A549 (cell line): ENCODE measurements at regions not wholly inside any gene's neighbourhood (a gene's known extent, or its start where the extent isn't known, plus 50 kb on each side); places are given as distances from the start of the nearest gene placed in this dataset.

ENCODE experiments used
- ATAC-seq, 2 experiments: fragments of 200-7000 bp in 1 of 2; fragments of >200 bp in 1 of 2; cut with Nextera tagmentation in 1 of 2; cut with Tn5 transposase in 1 of 2; 3 replicates each; pipeline versions ENCODE4 v1.8.0 to v1.9.1; 2018 to 2020; ENCODE audit warnings: mild to moderate bottlenecking in 1 of 2, moderate library complexity in 1 of 2
- CTCF ChIA-PET: fragments of 300-600 bp; sonication (Branson Sonifier 250); formaldehyde crosslinking; extraction: SDS; loops from one replicate; lab custom pipeline; 2021; ENCODE audit warnings: antibody characterized with exemption, inconsistent platforms; lab: Yijun Ruan, JAX
- POLR2A ChIA-PET: fragments of 350-600 bp; formaldehyde crosslinking; extraction: SDS; loops from one replicate; lab custom pipeline; 2021; ENCODE audit warnings: antibody characterized with exemption, inconsistent platforms; lab: Yijun Ruan, JAX
- DNase-seq, 2 experiments: peaks; one replicate each; pipeline versions ENCODE4 v3.0.0 to v3.0.0-alpha.2; 2011 to 2016; ENCODE audit warnings: low read depth in 1 of 2, low spot score in 1 of 2
- FAIRE-seq: peaks from 2 replicates; lab custom pipeline; 2011; peaks lifted over from hg19 to GRCh38; lab: Jason Lieb, UNC
- H3K27ac ChIP-seq, 2 experiments: fragments of >200 bp; sonication (Bioruptor Twin); formaldehyde crosslinking; 3 replicates each; pipeline ENCODE4 v1.5.1; 2016 to 2017
- H3K4me1 ChIP-seq: fragments of >200 bp; sonication (Bioruptor Twin); formaldehyde crosslinking; 3 replicates; pipeline ENCODE4 v1.6.1; 2016
- H3K4me2 ChIP-seq: fragments of >200 bp; sonication (Bioruptor Twin); formaldehyde crosslinking; 3 replicates; pipeline ENCODE4 v1.6.1; 2016
- H3K4me3 ChIP-seq: fragments of >200 bp; sonication (Bioruptor Twin); formaldehyde crosslinking; 3 replicates; pipeline ENCODE4 v1.5.1; 2016
- H3K9me3 ChIP-seq: fragments of >200 bp; sonication (Bioruptor Twin); formaldehyde crosslinking; 3 replicates; pipeline ENCODE4 v1.6.1; 2016
- BHLHE40 ChIP-seq: IDR thresholded peaks from 2 replicates; pipeline ENCODE4 v1.6.1; 2012; ENCODE audit warnings: low read depth, low read length, inconsistent platforms
- CHD4 ChIP-seq: fragments of 200-600 bp; sonication (generic); IDR thresholded peaks from 2 replicates; pipeline ENCODE4 v1.6.1; 2016; ENCODE audit warnings: antibody characterized with exemption, mild to moderate bottlenecking, borderline replicate concordance
- E2F6 ChIP-seq: IDR thresholded peaks from 2 replicates; pipeline ENCODE4 v1.6.1; 2012; ENCODE audit warnings: low read depth, borderline replicate concordance
- ELK1 ChIP-seq: fragments of 150-350 bp; IDR thresholded peaks from 2 replicates; pipeline ENCODE4 v1.6.1; 2014; ENCODE audit warnings: low read depth, mild to moderate bottlenecking, low read length
- FOSL2 ChIP-seq, 2 experiments: fragments of 450-650 bp in 1 of 2; fragments of >200 bp in 1 of 2; sonication (Bioruptor Twin) in 1 of 2; formaldehyde crosslinking; IDR thresholded peaks; 2 replicates each; pipeline versions ENCODE4 v1.5.0 to v1.6.1; 2016 to 2020; ENCODE audit warnings: mild to moderate bottlenecking in 1 of 2, moderate library complexity in 1 of 2
- HDAC2 ChIP-seq: fragments of 200-600 bp; sonication (generic); IDR thresholded peaks from 2 replicates; pipeline ENCODE4 v1.6.1; 2016
- HES2 ChIP-seq: fragments of >200 bp; sonication (Bioruptor Twin); formaldehyde crosslinking; IDR thresholded peaks from 2 replicates; pipeline ENCODE4 v1.6.1; 2016
- HOXB13 ChIP-seq: fragments of 250-450 bp; sonication (Bioruptor Pico); IDR thresholded peaks from 2 replicates; pipeline ENCODE4 v1.5.0; 2020; ENCODE audit warnings: low read depth, mild to moderate bottlenecking, moderate library complexity
- JUN ChIP-seq, 2 experiments: fragments of >200 bp; sonication (Bioruptor Twin); formaldehyde crosslinking; IDR thresholded peaks; 2 replicates in 1 of 2; 3 replicates in 1 of 2; pipeline ENCODE4 v1.6.1; 2016 to 2017
- KDM5A ChIP-seq: fragments of 200-600 bp; sonication (generic); IDR thresholded peaks from 2 replicates; pipeline ENCODE4 v1.6.1; 2016; ENCODE audit warnings: antibody characterized with exemption, mild to moderate bottlenecking
- MAZ ChIP-seq: fragments of 150-350 bp; IDR thresholded peaks from 2 replicates; pipeline ENCODE4 v1.6.1; 2014; ENCODE audit warnings: antibody characterized with exemption, low read depth, low read length, borderline replicate concordance
- REST ChIP-seq: fragments of 200-600 bp; sonication (generic); IDR thresholded peaks from 2 replicates; pipeline ENCODE4 v1.6.1; 2016; ENCODE audit warnings: antibody characterized with exemption, mild to moderate bottlenecking, moderate library complexity
- RFX5 ChIP-seq: fragments of 450-650 bp; IDR thresholded peaks from 2 replicates; pipeline ENCODE4 v1.7.1; 2014; ENCODE audit warnings: antibody characterized with exemption, mild to moderate bottlenecking, moderate library complexity
- SREBF2 ChIP-seq: fragments of 450-650 bp; IDR thresholded peaks from 2 replicates; pipeline ENCODE4 v1.6.1; 2014; ENCODE audit warnings: mild to moderate bottlenecking, moderate library complexity
- TFCP2L1 ChIP-seq: fragments of 250-450 bp; sonication (Bioruptor Pico); IDR thresholded peaks from 2 replicates; pipeline ENCODE4 v1.5.0; 2021; ENCODE audit warnings: mild to moderate bottlenecking
- WGBS: methylation state at CpG from one replicate; pipeline ENCODE4 v1.1.6; 2017; ENCODE audit errors: missing lambda C conversion rate; 5-methylcytosine and 5-hydroxymethylcytosine counted together

GRCh38 chr14:51428981-51429380 lies 188.9 kb downstream of the TMX1 start:
- H3K27ac ChIP-seq, result no peak overlapping the region
- H3K4me2 ChIP-seq, result no peak overlapping the region
- no peak overlapping the region for H3K4me3 ChIP-seq
- POLR2A ChIA-PET, result no interaction called here
- 47% methylated on average over 1 of the region's 1 CpG for WGBS
- TF ChIP-seq SREBF2, result no peak
- TF ChIP-seq TFCP2L1 (CRISPR knock-in tag), result no peak
- no peak for TF ChIP-seq JUN (IDR thresholded peaks at IDR 0.05)
- TF ChIP-seq FOSL2 (IDR thresholded peaks at IDR 0.05), result no peak
- TF ChIP-seq FOSL2 (CRISPR knock-in tag; IDR thresholded peaks at IDR 0.05), result no peak
- no peak for TF ChIP-seq KDM5A
- no peak for TF ChIP-seq HDAC2
- no peak for TF ChIP-seq MAZ
- no peak for TF ChIP-seq RFX5
- no peak for TF ChIP-seq REST
- ATAC-seq (no peak), FAIRE-seq (no peak), DNase-seq (no peak)
- CTCF ChIA-PET, result interaction anchor here (1.0 to 1.1 kb wide), 2 partner anchors 15 to 19 kb away, joined by 3 read pairs; no protein-coding TSS in a partner anchor
- H3K9me3 ChIP-seq, result no peaks in the 10 kb centered on the region
- peaks cover 7% of the 10 kb centered on the region; the same call in 2 of the 3 replicates for H3K4me1 ChIP-seq

GRCh38 chr14:51430079-51430478 lies 190.0 kb downstream of the TMX1 start:
- FAIRE-seq (no peak), DNase-seq (no peak), ATAC-seq (no peak)
- H3K4me2 ChIP-seq, result no peak overlapping the region
- no peaks in the 10 kb centered on the region for H3K9me3 ChIP-seq
- ChIA-PET CTCF (interaction anchor here (0.9 to 1.1 kb wide), 2 partner anchors 12 to 20 kb away, joined by 3 read pairs; no protein-coding TSS in a partner anchor), POLR2A (no interaction called here)
- H3K27ac ChIP-seq, result no peak overlapping the region
- 80% methylated on average over 4 of the region's 4 CpGs for WGBS
- peaks cover 7% of the 10 kb centered on the region; the same call in 2 of the 3 replicates for H3K4me1 ChIP-seq
- no peak overlapping the region for H3K4me3 ChIP-seq
- no peak for TF ChIP-seq RFX5
- TF ChIP-seq E2F6, result no peak
- TF ChIP-seq CHD4, result no peak
- no peak for TF ChIP-seq HES2
- no peak for TF ChIP-seq ELK1
- TF ChIP-seq FOSL2 (IDR thresholded peaks at IDR 0.05), result no peak
- TF ChIP-seq FOSL2 (CRISPR knock-in tag; IDR thresholded peaks at IDR 0.05), result no peak
- TF ChIP-seq BHLHE40, result no peak

- TF ChIP-seq HOXB13, result no peak
- ChIA-PET CTCF (interaction anchor here (0.9 to 1.1 kb wide), 2 partner anchors 11 to 20 kb away, joined by 3 to 4 read pairs; no protein-coding TSS in a partner anchor), POLR2A (no interaction called here)
- Histone ChIP-seq H3K9me3 (no peaks in the 10 kb centered on the region), H3K27ac (no peak overlapping the region), H3K4me1 (peaks cover 7% of the 10 kb centered on the region; the same call in 2 of the 3 replicates), H3K4me3 (no peak overlapping the region), H3K4me2 (no peak overlapping the region)
- 74% methylated on average over 3 of the region's 3 CpGs for WGBS
- no peak for FAIRE-seq
- ATAC-seq, result no peak
- DNase-seq, result no peak
Measured at GRCh38 chr14:51430633-51431032, 190.6 kb downstream of the TMX1 start.
